Testis (tissue), 2 donors: ENCODE measurements at regions not wholly inside any gene's neighbourhood (a gene's known extent, or its start where the extent isn't known, plus 50 kb on each side); places are given as distances from the start of the nearest gene placed in this dataset.
"Not testable (repeated sequence)": the region's sequence is repeated elsewhere in the genome, so short reads cannot be mapped to it uniquely, and the experiment has no call there.

Experiments
- DNase-seq: peaks from one replicate; pipeline ENCODE4 v3.0.0-alpha.2; 2019
- H3K27ac ChIP-seq, 2 donors: fragments of 200-600 bp; sonication (generic); one replicate each; pipeline ENCODE4 v1.5.1; 2019
- H3K27me3 ChIP-seq: fragments of 200-600 bp; sonication (generic); one replicate; pipeline ENCODE4 v1.5.1; 2019
- H3K36me3 ChIP-seq: fragments of 200-600 bp; sonication (generic); one replicate; pipeline ENCODE4 v1.5.1; 2017; ENCODE audit warnings: low read depth; ENCODE audit errors: missing control alignments
- H3K4me1 ChIP-seq: fragments of 200-600 bp; sonication (generic); one replicate; pipeline ENCODE4 v1.5.1; 2019
- H3K4me3 ChIP-seq, 2 donors: fragments of 200-600 bp; sonication (generic); one replicate each; pipeline ENCODE4 v1.5.1; 2017 to 2019
- H3K9me3 ChIP-seq: fragments of 200-600 bp; sonication (generic); one replicate; pipeline ENCODE4 v1.5.1; 2017
- WGBS, 2 donors: methylation state at CpG; one replicate each; pipeline ENCODE4 v1.1.5; 2018; 5-methylcytosine and 5-hydroxymethylcytosine counted together
- intact Hi-C: fragments of 100-400 bp; cut with DNase I; formaldehyde crosslinking; loops from one replicate; pipeline ENCODE4 v1.15.1; 2023; ENCODE audit warnings: low total_unique reads

GRCh38 chr10:38350645-38351044 lies 256.5 kb downstream of the ZNF37A start:
- H3K9me3 ChIP-seq, H3K27ac ChIP-seq, intact Hi-C loops, H3K36me3 ChIP-seq, DNase-seq, H3K4me1 ChIP-seq, H3K4me3 ChIP-seq, H3K27me3 ChIP-seq: not testable (repeated sequence)
- 74 to 86% methylated on average over 1 of the region's 1 CpG for WGBS, 2 donors

GRCh38 chr10:38354410-38354809 lies 260.3 kb downstream of the ZNF37A start:
- H3K27me3 ChIP-seq, H3K27ac ChIP-seq, H3K36me3 ChIP-seq, H3K9me3 ChIP-seq, DNase-seq, H3K4me3 ChIP-seq, intact Hi-C loops, H3K4me1 ChIP-seq: not testable (repeated sequence)
- 47 to 74% methylated on average over 3 of the region's 3 CpGs for WGBS, 2 donors

- H3K27me3 ChIP-seq, H3K9me3 ChIP-seq, intact Hi-C loops, H3K36me3 ChIP-seq, H3K4me1 ChIP-seq: not testable (repeated sequence)
- Histone ChIP-seq H3K4me3 (peak overlapping the region; percentile 48 to 61), H3K27ac (peak overlapping the region; percentile 92)
- DNase-seq: peak; percentile 88
- WGBS, 2 donors: 11 to 13% methylated on average over 4 to 13 of the region's 41 CpGs
Observed at GRCh38 chr10:38355911-38356526, 261.9 kb downstream of the ZNF37A start.

- H3K4me1 ChIP-seq, DNase-seq, intact Hi-C loops, H3K27me3 ChIP-seq, H3K9me3 ChIP-seq, H3K36me3 ChIP-seq: not testable (repeated sequence)
- Histone ChIP-seq H3K4me3 (peak overlapping the region; percentile 29 to 61), H3K27ac (peak overlapping the region in 1 of 2 donors; percentile 74)
- WGBS, 2 donors: 0 to 21% methylated on average over 7 of the region's 16 CpGs
Observed at GRCh38 chr10:38356527-38356926, 262.4 kb downstream of the ZNF37A start.

GRCh38 chr10:38362514-38362913 lies 268.4 kb downstream of the ZNF37A start:
- DNase-seq, H3K9me3 ChIP-seq, H3K36me3 ChIP-seq, H3K4me1 ChIP-seq, H3K27ac ChIP-seq, H3K27me3 ChIP-seq, intact Hi-C loops, H3K4me3 ChIP-seq: not testable (repeated sequence)

GRCh38 chr10:38364073-38364472 lies 269.9 kb downstream of the ZNF37A start:
- not testable (repeated sequence) for H3K36me3 ChIP-seq

GRCh38 chr10:38365917-38366316 lies 271.8 kb downstream of the ZNF37A start:
- H3K9me3 ChIP-seq, H3K36me3 ChIP-seq, intact Hi-C loops, H3K4me1 ChIP-seq, H3K27ac ChIP-seq, H3K27me3 ChIP-seq, H3K4me3 ChIP-seq: not testable (repeated sequence)
- WGBS, 2 donors: 66 to 67% methylated on average over 5 of the region's 5 CpGs
- DNase-seq: peak; percentile 56

More at GRCh38 chr10:38364073-38364472, 269.9 kb downstream of the ZNF37A start:
- H3K27me3 ChIP-seq, DNase-seq, H3K4me1 ChIP-seq, H3K4me3 ChIP-seq, intact Hi-C loops, H3K27ac ChIP-seq, H3K9me3 ChIP-seq: not testable (repeated sequence)
- 95 to 96% methylated on average over 3 of the region's 4 CpGs for WGBS, 2 donors

- H3K9me3 ChIP-seq, H3K4me3 ChIP-seq, H3K27ac ChIP-seq, H3K27me3 ChIP-seq, intact Hi-C loops, H3K4me1 ChIP-seq, DNase-seq, H3K36me3 ChIP-seq: not testable (repeated sequence)
- WGBS, 2 donors: 84 to 85% methylated on average over 2 of the region's 2 CpGs
Observed at GRCh38 chr10:38383800-38384199, 289.7 kb downstream of the ZNF37A start.

- intact Hi-C loops, H3K27ac ChIP-seq, H3K4me3 ChIP-seq, DNase-seq, H3K4me1 ChIP-seq, H3K27me3 ChIP-seq, H3K36me3 ChIP-seq, H3K9me3 ChIP-seq: not testable (repeated sequence)
Observed at GRCh38 chr10:38386869-38387268, 292.7 kb downstream of the ZNF37A start.
